SH-SY5Y (cell line): ENCODE measurements at regions not wholly inside any gene's neighbourhood (a gene's known extent, or its start where the extent isn't known, plus 50 kb on each side); places are given as distances from the start of the nearest gene placed in this dataset.

Experiments
- GATA2 ChIP-seq: IDR thresholded peaks from 2 replicates; pipeline ENCODE4 v1.6.1; 2011; ENCODE audit warnings: mild to moderate bottlenecking, low read depth, low read length
- GATA3 ChIP-seq: IDR thresholded peaks from 2 replicates; pipeline ENCODE4 v1.6.1; 2011; ENCODE audit warnings: low read depth, mild to moderate bottlenecking, low read length, moderate library complexity

DNA sequence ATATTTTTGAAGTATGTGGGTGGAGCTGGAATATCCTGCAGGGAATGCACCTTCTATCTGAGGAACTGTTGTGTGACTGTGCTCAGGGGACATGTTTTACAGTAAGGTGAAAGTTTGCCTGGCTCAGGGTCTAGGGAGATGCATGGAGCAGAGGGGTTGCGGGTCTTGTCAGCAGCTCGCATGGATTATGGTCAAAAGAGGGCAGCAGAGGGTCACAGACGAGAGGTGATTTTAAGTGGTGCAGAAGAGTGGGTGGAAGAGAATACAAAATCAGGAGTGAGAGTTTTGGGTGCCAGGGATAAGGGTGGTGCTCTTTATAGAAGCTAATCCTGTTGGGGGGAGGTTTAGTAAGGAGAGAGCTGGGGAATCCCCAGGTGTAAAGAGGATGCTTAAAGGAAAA lies 53.5 kb upstream of the GRIN3A start:
- no peak for TF ChIP-seq GATA2
- TF ChIP-seq GATA3: no peak
